ENCODE measurements at regions not wholly inside any gene's neighbourhood (a gene's known extent, or its start where the extent isn't known, plus 50 kb on each side); places are given as distances from the start of the nearest gene placed in this dataset.

DNA sequence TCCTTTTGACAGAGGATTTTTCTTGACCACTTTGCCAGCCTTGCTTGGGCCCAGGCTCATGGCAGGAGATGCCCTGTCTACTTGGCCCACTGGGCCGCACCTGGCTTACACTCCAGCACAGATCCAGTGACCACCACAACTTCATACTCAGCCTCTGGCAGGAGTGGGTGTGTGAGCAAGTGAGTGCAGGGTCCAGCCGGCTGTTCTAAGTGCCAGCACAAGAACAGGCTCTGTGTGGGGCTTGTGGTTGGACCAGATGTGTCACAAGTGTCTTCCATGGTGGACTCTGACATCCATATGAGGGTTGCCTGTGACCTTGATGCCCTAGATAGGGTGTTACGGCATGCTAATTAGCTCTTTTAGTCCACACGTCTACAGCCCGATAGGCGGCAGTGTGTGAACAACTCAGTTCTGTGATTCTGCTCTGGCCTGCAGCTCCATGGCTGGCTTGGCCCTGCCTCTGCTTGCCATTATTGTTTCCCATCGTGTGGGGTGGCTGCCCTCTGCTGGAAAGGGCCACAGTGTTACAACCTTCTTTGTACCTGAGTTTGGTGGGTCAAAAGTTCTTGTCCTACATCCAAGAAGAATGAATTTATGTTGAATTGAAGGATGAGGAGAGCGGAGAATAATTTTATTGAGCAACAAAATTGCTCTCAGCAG, 1089.1 kb downstream of the SLC6A15 start:
- peak in 1 of 2 donors; percentile 2 for DNase-seq (ENCODE audit: low read depth in 2 of 2)

DNA sequence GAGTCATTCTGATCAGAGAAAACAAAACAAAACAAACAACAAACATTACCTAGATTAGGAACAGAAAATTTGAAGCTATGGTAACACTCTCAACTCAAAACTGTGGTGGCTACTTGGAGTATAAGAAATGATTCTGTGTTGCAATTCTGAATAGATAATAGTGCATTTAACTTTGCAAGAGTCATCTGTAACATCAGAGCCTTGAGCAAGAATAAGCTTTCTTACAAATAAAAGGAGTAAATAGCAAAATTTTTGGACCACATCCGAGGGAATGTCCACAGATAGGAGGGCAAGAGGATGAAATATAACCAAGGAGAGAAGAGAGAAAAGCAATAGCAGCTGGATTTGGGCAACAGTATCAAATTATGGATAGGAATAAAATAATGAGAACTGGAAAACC, 1090.6 kb downstream of the SLC6A15 start:
- DNase-seq (ENCODE audit: low read depth in 2 of 2), result no peak

DNA sequence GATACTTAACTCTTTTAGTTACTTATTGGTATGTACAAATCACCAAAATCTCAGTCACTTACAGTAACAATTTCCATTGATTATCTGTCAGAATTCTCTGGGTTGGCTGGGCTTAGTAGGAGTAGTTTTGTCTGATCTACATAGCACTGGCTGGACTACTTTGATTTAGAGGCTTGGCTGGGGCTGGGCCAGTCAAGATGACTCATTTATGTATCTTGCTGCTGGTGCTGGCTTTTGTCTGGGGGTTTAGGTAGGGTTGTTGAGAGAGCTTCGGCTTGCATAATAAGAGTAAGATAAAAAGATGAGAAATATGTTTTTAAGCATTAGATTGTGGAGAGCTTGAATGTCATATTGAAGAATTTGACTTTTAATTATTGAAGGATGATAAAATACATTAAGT, 1093.7 kb downstream of the SLC6A15 start:
- DNase-seq (ENCODE audit: low read depth in 2 of 2), result no peak

DNA sequence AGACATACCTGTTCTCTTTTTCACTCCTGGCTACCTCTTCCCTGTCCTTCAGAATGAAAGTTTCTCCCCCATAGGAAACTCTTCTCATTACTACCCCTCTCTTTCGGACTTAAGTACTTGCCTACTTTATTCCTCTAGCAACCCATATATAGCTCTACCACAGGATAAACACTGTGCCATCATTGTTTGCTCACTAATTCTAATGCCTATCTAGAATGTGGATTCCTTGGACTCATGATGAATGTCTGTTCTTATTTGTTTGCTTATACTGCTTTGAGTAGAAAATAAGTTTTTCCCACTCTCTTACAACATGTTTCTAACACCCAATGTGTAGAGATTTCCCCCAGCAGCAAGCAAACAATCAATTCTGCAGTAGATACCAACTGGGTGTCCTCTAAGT, 1094.9 kb downstream of the SLC6A15 start:
- DNase-seq (ENCODE audit: low read depth in 2 of 2), result no peak

DNA sequence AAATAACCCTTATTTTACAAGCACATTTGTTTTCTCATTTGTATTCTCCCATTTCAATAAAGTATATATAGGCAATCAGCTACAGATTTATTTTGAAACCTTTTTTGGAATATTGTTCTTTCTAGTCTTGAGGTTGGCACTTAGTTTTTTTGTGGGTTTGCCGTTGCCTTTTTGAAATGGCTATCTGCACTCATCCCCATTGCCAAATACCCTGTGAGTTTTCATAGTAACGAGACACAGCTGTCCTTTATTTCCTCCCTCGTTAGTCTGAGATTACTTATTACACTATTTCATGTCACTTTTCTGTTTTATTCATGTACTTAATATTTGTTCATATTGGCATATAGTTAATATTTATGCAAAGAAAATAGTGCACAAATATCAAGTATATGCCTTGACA, 1104.0 kb downstream of the SLC6A15 start:
- DNase-seq (ENCODE audit: low read depth in 2 of 2), result no peak

DNA sequence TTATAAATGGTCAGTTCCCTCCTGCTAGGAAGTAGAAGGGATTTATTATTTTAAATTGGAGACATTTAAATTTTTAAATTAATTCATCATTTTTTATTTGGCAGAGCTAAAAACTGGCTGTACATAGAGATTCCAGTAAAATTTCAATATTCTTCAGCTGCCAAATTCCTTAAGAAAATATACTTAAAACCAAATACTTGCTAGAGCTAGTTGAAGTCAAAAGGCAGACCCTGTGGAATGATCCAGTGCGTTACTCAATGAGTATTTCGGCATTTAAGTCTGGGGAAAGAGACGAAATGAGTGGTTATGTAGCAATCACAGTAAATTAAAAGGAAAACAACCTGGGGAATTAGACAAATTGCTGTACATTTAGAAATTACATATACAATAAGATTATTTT, 1104.7 kb downstream of the SLC6A15 start:
- no peak for DNase-seq (ENCODE audit: low read depth in 2 of 2)

DNA sequence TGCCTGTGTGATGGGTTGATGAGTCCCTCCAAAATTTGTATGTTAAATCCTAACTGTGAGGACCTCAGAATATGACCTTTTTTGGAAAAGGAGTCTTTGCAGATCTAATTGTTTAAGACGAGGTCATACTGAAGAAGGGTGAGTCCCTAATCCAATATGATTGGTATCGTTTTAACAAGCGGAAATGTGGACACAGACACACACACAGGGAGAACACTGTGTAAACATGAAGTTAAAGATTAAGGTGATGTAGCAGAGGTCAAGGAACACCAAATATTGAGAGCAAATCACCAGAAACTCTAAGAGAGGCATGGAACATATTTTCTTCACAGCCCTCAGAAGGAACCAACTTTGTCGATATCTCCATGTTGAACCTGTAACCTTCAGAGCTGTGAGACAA, 1106.7 kb downstream of the SLC6A15 start:
- DNase-seq (ENCODE audit: low read depth in 2 of 2), result no peak

DNA sequence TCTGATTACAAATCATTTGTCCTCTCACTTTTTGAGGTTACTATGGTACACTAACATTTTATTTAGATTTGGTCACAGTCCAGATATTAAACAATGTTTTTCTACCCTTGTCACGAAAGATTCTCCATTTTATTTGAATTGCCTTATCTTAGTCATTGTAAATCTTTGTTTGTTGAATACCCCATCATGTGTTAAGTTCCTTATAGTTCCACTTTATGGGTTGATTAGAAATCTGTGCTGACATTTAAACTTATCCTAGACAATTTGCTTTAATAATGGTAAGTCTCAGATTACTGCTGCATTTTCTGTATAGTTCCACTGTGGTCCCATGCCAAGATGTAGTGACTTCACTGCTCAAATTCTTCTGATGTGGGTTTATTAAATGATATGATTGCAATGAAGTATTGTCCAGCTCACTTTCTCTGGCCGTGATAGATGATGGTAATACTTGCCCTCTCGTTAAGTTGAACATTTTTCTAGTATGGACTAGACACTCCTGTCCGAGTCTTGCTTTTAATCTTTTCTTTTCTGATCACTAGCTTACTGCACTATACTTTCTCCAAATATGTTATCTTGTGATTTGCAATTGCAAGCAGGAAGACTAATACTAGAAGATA, 1107.3 kb downstream of the SLC6A15 start:
- no peak for DNase-seq (ENCODE audit: low read depth in 2 of 2)

DNA sequence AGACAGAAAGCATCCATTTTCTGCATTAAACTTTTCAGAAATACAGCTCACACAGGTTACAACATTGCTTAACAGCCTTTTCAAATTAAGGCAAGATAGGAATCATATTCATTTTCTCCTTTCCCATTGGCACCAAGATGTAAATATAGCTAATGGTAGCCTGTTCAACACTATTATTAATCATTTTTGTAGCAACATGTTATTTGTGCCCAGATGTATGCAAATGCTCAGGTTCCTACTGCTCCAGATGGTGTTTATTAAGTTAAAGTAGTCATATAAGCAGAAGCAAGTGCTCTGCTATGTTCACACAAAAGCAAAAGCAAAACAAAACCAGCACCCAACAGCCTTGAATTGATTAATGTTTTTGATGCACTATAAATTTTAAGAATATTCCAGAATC, 1110.6 kb downstream of the SLC6A15 start:
- DNase-seq (ENCODE audit: low read depth in 2 of 2), result no peak

DNA sequence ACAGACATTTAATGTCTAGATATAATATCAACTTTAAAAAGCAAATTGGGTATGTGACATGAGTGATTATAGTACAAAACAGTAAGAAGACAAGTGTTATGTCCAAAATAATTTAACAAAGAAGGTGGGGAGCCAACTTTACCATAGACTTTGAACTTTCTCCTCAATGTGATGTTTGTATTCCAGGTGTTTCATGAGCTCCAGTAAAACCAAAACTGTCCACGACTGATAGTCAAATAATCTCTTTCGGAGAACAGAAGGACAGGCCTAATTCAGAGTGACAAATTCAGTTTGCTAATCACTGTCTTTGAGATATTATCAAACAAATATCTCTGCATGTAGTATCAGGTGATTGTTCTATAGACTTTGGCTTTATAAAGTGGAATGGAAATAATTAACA, 1112.6 kb downstream of the SLC6A15 start:
- DNase-seq (ENCODE audit: low read depth in 2 of 2), result no peak

DNA sequence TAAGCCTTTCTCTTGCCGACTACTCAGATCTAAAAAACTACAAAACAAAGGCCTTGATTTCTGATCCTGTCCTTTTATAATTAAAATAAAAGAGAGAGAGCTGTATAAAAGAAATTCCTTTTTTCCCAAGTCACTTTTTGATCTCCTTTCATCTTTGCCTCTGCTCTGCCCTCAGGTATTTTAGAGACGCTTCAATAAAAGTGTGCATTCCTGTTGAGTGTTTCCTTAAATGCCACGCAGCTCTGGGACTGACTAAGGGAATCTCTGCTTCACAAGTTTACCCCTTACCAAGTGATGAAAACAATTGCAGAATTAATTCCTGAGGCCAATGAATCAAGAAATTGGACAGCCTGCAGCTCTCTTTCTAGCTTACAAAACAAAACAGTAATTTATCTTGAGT, 1109.8 kb downstream of the TMTC2 start:
- DNase-seq (ENCODE audit: low read depth in 2 of 2), result no peak

DNA sequence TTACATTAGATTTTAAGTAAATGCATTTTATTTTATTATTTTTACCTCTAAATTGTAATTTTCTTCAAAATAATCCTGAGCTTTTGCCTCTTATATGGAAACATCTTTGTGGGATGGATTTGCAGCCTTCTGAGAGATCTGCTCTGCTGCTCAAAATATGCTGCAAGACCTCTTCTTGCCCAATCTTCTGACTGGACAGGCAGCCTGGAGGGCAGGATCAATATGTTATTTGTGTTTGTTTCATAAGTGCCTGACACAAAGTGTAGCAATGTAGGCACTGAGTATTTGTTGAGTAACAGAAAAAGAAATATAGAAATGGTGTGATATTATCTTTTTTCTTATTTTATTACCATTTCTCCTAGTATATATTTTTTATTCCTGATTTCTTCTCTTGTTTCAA, 1106.9 kb downstream of the TMTC2 start:
- no peak for DNase-seq (ENCODE audit: low read depth in 2 of 2)

DNA sequence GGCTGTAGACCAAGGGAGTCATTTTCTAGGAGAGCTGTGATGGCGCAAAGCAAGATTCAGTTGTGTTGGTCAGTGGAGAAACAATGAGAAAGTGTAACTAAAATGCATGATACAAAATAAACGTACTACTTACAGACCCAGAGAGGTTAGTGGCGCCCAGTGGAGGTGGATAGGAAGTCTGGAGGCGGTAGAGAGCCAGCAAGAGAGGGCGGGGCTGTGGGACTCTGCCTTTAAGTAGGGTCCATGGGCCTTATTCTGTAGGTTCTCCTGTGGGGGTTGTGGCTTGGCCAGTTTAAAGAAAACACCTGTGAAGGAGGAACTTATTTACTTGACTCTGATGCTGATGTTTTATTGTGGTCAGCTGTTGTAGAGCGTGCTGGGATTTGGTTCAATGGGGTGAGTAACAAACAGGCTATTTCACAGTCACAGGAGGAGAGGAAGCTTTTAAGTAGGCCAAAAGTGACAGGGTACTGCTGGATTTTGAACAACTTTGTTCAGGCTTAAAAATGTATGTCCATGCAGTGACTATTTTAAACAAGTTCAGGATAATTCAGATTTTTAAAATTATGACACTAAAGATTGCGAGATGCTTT, 1097.7 kb downstream of the TMTC2 start:
- DNase-seq (ENCODE audit: low read depth in 2 of 2), result no peak

DNA sequence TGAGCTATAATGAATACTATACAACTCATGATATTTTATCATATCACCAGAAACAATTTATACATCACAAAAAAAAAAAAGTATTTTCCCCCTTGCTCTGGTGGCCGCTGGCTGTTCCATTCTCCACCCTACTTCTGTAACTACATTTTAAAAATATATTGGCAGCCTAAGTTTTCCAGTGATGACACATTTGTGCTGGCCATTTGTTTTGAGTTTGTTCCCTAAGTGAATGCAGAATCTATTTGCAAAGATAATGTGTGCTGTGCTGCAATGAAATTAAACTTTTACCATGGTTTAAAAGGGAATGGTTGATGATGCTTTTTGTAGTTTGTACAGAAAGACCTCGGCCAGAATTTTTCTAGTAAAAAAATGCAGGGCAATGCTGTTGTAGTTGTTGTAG, 1092.8 kb downstream of the TMTC2 start:
- DNase-seq (ENCODE audit: low read depth in 2 of 2), result no peak

DNA sequence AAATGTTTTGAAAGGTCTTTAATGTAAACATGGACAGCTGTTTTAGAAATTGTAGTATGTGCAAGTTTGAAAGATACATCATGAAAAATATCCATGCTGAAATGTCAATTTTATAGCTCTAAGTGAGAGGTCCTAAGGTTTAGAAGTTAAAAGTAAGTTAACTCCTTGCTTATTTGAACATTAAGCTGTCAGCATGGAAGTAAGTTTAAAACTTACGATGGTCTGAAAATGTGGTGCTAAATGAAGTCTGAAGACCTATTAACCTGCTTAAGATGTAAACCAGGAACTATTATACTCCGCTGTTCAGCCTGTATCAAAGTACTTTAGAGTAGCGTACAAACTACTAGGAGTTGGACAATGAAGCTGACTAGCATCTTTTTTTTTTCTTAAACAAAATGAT, 1082.4 kb downstream of the TMTC2 start:
- DNase-seq (ENCODE audit: low read depth in 2 of 2), result no peak

DNA sequence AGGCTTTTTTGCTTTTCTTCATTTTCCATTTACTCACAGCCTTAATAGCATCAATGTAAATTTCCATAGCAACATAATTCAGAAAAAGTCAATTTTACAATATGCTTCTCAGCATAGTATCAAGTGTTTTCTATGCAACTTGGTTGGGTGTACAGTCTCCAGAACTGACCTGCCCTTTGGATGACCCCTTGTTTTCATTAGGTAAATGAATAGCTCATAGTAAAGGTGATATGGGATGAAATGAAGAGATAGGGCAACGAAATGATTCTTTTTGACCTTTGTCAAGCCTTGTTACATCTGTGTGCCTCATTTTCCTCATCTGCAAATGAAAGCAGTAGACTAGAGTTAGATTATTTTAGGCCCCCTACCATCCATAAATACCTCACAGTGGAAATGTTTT, 1081.0 kb downstream of the TMTC2 start:
- no peak for DNase-seq (ENCODE audit: low read depth in 2 of 2)

DNA sequence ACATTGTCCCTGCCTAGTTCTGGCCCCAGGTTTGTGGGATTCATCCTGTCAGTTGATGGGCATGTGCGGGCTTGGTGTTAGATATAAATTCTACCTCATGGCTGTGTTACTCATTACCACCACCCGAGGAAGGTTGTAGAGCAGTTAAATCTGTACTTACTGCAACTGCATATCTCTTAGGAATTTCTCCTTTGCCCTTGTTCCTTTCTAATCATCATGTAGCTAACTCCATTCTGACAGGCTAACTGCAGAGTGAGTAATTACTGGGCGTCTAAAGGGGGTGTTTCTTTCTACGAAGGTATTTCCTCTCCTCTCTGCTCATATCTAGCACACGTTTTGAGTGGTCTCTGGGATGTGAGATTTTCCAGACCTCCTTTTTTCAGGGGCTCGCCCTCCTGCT, 1076.7 kb downstream of the TMTC2 start:
- no peak for DNase-seq (ENCODE audit: low read depth in 2 of 2)

DNA sequence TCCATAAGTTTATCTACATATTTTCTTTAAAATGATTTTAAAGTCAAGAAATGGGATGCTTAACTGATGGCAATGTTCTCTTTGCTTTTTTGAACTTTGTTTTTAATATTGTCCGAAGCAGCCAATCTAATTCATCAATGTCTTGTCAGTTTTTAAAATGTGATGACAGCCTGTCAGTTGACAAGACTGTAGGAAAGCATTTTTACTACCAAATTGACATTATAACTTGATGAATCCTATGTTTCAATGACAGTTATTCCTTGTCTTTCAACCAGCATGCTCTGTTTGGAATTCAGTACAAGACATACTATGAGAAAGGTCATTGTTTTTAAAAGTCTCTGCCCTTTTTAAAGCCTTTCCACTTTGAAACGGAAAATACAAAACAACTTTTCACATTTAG, 1073.2 kb downstream of the TMTC2 start:
- DNase-seq (ENCODE audit: low read depth in 2 of 2), result no peak

DNA sequence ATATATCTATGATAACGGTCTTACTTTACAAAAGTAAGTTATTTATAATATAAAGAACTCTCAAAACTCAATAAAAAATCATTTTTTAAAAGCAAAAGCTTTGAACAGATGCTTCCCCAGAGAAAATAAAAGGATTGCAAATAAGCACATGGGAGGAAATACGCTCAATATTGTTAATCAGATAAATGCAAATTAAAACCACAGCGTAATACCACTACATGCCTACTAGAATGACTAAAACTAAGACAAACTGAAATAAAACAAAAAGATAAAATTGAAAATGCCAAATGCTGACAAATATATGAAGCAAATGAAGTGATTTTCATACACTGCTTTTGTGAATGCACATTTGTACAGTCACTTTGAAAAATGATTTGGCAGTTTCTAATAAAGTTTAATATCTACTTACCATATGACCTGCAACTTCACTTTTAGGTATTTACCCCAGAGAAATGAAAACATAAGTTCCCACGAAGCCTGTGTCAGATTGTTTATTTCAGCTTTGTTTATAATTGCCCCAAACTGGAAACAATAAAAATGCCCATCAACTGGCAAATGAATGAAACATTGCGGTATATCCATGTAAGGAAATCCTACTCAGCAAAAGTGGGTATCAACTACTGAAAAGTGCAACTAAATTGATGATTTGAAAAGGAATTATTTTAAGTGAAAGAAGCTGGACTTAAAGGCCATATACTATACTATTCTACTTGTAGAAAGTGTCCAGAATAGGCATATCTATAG, 1072.4 kb downstream of the TMTC2 start:
- DNase-seq (ENCODE audit: low read depth in 2 of 2), result no peak

DNA sequence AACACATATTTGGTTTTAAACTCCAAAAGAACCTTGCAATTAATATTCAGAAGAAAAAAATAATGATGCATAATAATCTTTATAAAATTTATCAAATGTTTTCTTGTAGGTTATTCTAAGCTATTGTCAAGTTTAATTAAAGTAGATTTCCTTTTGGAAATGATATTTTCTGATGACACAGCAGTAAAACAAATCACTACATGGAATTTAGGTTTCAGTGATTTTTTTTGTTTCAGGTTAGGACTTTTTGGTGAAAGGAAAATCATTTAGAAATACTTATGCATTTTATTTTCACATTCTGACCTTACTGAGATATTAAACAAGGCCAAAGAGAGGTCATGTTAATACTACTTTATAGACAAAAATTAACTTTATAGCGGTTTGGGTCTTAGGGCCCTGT, 1067.2 kb downstream of the TMTC2 start:
- DNase-seq (ENCODE audit: low read depth in 2 of 2), result no peak

DNA sequence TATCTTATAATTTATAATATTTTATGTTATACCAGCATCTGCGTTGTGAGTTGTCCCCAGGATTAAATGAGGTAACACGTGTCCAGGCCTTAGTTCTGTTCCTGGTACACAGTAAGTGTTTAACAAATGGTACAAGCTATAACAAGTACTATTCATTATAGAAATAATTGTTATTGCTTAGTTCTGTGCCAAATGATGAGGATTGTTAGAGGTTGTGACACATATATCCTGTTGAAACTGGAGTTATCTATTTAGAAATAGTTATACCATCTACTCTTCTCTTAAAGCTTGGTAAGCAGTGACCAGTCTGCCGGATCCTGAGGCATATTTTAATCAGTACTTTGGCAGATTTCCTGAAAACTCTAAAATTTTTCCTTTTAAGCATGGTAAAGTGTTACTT, 1066.5 kb downstream of the TMTC2 start:
- no peak for DNase-seq (ENCODE audit: low read depth in 2 of 2)

DNA sequence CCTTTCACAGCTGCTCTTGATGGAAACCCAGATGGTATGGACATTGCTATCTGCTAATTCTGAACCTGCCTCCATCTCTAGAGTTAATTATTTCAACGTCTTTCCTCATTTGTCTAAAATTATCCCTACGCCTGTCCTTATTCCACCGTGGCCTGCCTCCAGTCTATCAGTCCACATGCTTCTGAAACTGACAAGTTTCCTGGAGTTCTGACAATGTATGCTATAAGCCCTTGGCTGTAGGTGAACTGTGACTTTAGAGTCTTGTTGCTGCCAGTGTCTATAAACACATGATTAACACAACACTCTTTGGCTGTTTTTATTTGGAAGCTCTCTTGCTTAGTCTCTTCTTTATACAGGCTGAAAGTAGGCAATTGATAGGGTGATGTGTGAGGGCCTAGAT, 1052.9 kb downstream of the TMTC2 start:
- DNase-seq (ENCODE audit: low read depth in 2 of 2), result no peak

DNA sequence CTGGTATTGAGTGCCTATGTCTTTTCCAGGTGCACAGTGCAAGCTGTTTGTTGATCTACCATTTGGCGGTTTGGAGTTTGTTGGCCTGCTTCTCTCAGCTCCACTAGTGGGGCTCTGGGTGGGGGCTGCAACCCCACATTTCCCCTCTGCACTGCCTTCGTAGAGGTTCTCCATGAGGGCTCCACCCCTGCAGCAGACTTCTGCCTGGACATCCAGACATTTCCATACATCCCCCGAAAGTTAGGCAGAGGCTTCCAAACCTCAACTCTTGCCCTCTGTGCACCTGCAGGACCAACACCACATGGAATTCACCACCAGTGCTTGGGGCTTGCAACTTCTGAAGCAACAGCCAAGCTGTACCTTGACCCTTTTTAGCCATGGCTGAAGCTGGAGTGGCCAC, 1024.1 kb downstream of the TMTC2 start:
- no peak for DNase-seq (ENCODE audit: low read depth in 2 of 2)
